HEK293T (cell line): ENCODE measurements at regions not wholly inside any gene's neighbourhood (a gene's known extent, or its start where the extent isn't known, plus 50 kb on each side); places are given as distances from the start of the nearest gene placed in this dataset.

ENCODE experiments used
- TARDBP ChIP-seq: fragments of 450-650 bp; IDR thresholded peaks from 2 replicates; pipeline ENCODE4 v1.6.1; 2016
- ZNF384 ChIP-seq: fragments of 450-650 bp; IDR thresholded peaks from 2 replicates; pipeline ENCODE4 v1.6.1; 2016

GRCh38 chr15:70220490-70221096, 122.9 kb upstream of the TLE3 start:
- TF ChIP-seq ZNF384 (no peak), TARDBP (no peak)
